T-helper 2 cell treated with Interferon-gamma antibody and Interleukin-4, amounts not matched to agents 100 ng/mL and 5 ng/mL, for 36 hours (primary cell): ENCODE measurements at regions not wholly inside any gene's neighbourhood (a gene's known extent, or its start where the extent isn't known, plus 50 kb on each side); places are given as distances from the start of the nearest gene placed in this dataset.

Experiments
- intact Hi-C: fragments of 100-400 bp; cut with micrococcal nuclease; formaldehyde crosslinking; loops from one replicate; pipeline ENCODE4 v1.15.1; 2023

GRCh38 chr10:78915190-78915518 lies 153.6 kb upstream of the ZMIZ1 start:
- intact Hi-C loops, result no loop called here

DNA sequence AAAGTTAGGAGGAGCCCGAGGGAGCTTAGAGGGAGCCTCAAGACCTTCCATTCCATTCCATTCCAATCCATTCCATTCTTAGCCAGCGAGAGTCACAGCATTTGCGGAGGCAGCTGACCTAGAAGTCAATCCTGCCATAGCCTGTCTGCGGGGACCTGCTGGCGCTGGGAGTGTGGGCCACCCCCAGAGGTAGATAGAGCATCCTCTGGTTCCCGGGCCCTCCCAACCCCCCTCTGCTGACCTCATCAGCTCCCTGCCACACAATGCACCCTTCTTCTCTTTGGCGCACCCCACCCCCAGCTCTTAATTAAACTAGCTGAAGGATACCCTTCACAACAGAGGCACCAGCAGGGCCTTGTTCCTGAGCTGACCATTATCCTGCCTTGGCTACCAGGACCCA lies 152.5 kb upstream of the ZMIZ1 start:
- intact Hi-C loops, result no loop called here

DNA sequence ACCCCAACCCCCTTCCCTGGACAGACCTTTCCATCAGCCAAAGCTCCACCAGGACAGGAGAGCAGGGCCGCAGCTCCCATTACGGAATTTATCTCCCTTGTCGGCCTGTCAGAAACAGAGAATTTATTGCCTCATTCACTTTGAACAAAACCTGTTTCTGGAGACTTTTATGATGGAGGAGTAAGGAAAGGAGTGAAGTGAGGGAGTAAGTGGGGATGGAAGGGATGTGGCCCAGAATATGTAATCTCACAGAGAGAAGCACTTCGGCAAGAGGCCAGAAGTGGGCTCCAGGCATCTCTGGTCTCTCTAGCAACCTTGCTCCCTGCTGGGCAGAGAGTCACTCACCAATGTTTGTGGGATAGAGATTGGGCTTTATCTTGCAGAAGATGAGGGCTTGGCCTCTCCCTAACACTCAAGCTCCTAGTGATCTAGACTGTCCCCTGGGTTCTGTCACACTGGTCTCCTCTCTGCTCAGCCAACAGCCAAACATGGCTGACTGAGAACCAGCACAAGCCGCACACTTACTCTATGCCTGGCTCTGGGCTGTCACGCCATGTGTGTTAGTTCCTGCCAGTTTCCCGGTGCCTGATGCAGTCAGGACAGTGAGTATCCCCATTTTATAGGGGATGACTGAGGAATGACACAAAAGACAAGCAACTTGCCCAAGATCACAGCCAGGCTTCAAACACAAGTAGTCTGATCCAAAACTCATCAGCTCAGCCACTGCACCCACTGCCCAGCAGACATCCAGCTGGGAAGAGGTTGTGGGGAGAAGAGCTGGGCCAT lies 149.4 kb upstream of the ZMIZ1 start:
- intact Hi-C loops, result no loop called here

DNA sequence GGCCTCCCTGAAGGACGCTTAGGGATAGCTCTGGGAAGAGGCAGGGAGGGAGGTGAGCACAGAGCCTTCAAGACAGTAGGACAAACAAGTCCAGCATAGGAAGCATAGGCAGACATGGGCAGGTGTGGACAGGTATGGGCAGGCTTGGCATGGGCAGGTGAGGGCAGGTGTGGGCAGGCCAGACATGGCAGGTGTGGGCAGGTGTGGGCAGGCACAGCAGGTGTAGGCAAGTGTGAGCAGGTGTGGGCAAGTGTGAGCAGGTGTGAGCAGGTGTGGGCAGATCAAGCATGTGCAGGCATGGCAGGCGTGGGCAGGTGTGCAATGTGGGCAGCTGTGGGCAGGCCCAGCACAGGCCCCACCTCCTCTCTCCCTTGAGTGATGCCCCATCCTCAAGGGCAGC lies 148.8 kb upstream of the ZMIZ1 start:
- intact Hi-C loops, result no loop called here

GRCh38 chr10:78921895-78922294 lies 146.9 kb upstream of the ZMIZ1 start:
- intact Hi-C loops, result no loop called here

GRCh38 chr10:78923647-78924318 lies 145.0 kb upstream of the ZMIZ1 start:
- intact Hi-C loops, result no loop called here

DNA sequence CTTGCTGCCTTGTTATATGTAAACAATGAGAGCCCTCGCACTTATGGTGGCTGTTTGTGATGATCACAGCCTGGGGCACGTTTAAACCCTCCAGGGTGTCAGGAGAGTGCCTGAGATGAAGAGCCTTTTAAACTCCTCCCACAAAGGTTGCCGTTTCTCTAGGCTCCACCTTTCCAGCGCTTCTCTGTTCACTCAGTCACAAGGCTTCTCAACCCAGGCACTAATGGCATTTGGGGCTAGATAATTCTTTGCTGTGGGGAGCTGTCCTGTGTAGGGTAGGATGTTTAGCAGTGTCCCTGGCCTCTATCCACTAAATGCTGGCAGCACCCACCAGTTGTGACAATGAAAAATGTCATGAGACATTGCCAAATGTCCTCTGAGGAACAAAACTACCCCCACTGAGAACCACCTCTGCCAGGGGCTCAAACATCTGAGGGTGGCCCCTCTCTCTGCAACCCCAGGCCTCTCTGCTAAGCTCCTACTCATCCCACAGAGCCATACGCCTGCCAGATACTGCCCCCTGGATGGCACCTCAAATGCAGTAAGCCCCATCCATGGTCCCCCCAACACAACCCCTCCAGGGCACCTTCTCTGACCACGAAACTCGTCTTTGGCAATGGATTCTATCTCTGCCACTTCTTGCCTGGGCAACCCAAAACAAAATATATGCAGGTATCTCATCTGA lies 144.3 kb upstream of the ZMIZ1 start:
- intact Hi-C loops, result no loop called here

DNA sequence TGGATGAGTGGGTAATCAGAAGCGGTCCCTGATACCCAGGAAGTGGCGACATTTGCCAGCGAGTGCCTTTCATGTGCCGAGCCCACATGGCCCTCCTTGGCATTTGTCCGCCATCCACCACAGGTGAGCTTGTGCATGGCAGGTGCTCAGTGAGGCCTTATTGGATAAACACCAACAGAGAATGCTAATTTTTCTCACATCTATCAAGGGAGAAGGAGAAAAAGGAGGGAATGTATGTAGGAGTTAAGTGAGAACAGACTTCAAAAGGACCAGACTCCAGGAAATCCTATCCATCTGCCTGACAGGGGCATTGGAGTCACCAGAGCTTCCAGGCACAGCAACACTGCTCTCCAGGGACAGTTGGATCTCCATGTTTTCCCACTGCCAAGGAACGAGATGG lies 143.5 kb upstream of the ZMIZ1 start:
- intact Hi-C loops, result no loop called here

DNA sequence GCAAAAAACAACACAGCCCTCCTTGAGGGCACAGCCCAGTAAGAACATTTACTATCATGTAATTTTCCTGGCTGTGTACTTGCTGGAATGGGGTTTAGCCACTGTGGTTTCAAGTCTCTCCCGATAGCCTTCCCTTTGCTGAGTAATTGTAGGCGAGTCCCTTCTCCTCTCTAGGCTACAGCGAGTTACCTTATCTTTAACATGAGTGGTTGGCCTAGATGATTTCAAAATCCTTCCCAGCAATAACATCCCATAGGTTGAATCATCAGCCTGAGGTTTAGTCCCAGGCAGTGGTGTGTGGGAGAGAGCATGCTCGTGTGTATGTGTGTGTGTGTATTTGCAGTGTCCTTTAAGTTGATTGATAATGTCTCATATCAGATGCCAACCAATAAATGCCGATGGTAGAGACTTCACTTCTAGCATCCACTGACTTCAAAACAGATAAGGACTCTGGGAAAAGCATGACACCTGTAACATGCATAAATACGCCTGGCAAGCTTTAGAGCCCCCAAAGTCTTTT lies 142.9 kb upstream of the ZMIZ1 start:
- intact Hi-C loops, result no loop called here

DNA sequence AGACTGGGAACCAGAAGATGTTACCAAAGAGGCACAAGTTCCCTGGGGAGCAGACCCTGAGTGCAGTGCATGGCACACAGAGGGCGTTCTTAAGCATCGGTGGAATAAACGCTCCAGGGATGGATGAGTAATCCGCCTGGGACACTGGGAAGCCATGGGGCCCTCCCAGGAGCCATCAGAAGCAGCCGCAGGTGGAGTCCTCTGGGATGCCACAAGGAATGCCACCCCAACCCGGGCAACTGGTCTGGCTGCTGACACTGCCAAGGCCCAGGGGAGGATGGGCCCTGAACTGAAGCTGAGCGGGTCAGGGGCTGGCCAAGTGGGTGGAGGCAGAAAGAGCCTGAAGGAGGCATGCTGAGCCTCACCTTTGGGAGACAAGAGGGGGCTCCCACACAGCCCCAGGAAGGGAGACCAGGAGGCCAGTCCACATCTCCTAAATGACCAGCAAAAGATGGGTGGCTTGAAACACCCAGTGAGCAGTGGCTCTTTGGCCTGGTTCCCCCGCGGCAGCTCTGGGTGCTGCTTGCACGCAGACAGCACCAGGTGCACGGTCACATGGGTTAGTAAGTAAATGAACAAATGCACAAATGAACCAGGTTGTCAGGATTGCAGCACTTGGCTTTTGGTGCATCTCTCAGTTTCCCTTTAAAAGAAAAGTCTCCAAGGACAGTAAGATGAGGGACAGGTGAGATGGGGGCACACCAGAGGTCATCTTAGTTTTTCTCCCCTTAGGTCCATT lies 141.3 kb upstream of the ZMIZ1 start:
- intact Hi-C loops, result no loop called here

GRCh38 chr10:78928330-78928729 lies 140.4 kb upstream of the ZMIZ1 start:
- intact Hi-C loops, result no loop called here

DNA sequence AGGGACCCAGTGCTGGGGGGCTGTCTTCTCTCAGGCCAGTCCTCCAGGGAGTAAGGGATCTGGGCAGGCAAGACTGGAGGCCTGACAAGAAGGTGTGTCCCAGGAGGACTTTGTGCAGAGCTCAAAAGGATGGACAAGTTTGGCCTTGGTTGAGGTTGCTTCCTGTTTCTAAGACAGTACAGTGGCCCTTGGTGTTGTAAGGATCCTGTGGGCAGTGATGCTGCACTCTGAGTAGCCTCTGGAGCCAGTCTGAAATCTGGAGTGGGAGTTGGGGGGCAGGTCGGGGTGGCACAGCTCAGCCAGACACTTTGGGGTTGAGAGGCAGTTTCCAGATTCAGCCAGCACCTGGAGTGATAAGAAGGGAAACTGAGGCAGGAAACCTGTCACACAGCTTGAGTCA lies 139.2 kb upstream of the ZMIZ1 start:
- intact Hi-C loops, result no loop called here

DNA sequence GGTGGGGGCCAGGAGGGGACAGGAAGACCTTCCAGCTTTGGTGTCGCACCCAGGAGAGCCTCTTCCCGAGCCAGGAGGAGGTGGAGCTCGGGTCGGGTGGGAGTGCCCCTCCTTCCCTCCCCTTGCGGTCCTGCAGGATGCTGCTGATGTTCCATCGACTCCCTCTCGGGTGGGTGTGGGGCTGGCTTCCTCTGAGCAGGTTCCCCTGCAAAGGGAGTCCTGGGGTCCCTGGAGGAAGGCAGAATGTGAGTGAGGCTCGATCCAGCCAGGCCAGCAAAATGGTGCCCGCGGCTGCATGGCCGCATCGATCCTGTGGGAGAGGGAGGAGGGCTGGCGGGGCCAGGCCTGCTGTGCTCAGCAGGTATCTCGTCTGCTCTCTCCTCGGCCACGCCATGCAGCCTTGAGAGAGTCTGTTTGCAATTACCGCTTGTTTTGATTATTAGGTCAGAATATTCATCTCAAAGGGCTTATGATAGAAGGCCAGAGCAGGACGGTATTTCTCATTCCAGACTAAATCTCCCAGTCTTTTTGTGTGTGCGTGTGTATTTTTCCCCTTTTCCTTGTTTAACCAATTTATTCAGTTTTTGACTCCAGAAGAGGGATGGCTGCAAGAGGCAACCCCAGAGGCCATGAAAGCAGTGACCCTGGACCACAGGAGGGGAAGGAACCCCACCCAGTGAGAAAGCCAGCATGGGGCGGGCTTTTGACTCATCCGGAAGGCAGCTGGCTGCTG lies 137.3 kb upstream of the ZMIZ1 start:
- intact Hi-C loops, result no loop called here

GRCh38 chr10:78932054-78932386 lies 136.7 kb upstream of the ZMIZ1 start:
- intact Hi-C loops, result no loop called here

- intact Hi-C loops, result no loop called here
These were observed 135.9 kb upstream of the ZMIZ1 start for GRCh38 chr10:78932861-78933260.

DNA sequence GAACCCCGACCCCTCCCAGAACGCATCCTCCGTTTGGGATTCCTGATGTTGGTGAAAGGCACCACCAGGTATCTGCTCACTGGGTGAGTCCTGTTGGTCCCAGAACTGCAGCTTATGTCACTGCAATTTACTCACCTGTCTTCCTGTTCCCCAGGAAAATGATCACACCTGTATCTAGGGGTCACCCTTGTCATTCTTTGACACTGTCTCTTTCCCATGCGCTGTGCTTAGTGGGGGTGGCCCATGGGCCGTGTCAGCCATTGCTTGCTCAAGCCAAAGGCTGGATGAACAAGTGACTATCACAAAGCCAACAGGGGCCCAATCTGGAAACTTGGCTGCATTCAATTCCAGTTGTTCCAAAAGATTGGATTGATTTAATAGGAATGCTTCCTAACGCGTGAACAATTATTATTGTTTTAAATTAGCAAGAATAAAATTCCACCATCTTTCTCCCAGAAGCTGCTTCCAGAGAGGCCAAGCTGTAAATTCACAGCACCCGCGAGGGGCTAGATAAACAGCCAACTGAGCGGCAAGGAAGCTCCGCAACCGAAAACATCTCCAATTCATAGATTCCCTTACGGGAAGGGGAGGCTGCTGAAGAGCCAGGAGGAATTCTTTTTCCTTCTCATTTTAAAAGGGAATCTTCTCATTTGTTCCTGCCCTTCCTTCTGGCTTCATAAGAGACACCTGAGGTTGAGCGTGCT lies 134.8 kb upstream of the ZMIZ1 start:
- intact Hi-C loops, result no loop called here

DNA sequence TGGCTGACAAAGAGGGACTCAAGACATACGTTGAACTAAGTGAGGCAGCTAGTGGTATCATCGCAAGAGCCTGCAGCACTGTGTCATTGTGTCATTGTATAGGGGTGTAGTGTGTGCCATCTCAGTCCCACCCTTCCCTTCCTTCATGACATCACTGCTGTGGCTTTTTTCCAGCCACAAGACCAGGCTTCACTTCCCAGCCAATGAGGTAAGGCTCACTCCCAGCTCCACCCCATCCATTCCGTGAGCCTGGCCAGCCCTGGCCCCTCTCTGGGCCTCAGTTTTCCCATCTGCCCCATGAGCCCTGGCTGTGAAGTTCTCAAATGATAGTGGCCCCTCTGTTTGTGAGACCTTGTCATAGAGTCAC lies 134.3 kb upstream of the ZMIZ1 start:
- intact Hi-C loops, result no loop called here

- intact Hi-C loops, result no loop called here
These were observed 133.7 kb upstream of the ZMIZ1 start for GRCh38 chr10:78934994-78935602.

DNA sequence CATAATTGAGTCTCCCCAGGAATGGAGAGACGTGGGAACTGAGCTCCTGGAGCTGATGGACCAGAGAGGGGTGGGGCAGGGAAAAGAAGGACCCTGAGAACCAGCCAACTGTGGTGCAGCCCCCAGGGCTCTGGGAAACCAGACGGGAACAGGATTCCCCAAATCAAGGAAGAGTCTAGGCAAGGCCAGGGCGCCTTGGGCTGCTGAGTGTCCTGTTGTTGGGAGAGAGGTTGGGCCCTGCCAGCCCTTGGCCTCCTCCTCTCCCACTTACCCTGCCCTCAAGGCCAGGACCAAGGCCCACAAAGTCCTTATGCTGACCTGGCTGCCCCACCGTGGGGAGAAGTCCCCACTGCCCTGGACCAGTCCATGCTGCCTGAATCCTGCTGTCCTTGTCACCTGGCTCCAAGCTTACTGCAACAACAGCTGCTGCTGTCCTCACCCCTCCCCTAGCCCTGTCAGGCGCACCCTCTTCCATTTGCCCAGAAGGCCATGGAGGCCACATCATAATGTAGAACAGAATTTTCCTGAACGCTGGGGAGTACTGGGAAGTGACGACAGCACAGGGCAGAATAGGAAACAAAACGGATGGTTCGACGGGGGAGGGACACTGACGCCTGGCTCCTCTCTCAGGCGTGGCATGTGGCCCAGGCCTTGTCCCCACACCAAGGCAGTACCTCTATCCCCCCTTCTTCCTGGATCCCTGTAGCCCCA lies 132.9 kb upstream of the ZMIZ1 start:
- intact Hi-C loops, result loop anchor here (2.0 kb wide), 1 partner anchor 259 kb away; no protein-coding TSS in a partner anchor
